ENCODE measurements at regions not wholly inside any gene's neighbourhood (a gene's known extent, or its start where the extent isn't known, plus 50 kb on each side); places are given as distances from the start of the nearest gene placed in this dataset.
"Not testable (repeated sequence)": the region's sequence is repeated elsewhere in the genome, so short reads cannot be mapped to it uniquely, and the experiment has no call there.

DNA sequence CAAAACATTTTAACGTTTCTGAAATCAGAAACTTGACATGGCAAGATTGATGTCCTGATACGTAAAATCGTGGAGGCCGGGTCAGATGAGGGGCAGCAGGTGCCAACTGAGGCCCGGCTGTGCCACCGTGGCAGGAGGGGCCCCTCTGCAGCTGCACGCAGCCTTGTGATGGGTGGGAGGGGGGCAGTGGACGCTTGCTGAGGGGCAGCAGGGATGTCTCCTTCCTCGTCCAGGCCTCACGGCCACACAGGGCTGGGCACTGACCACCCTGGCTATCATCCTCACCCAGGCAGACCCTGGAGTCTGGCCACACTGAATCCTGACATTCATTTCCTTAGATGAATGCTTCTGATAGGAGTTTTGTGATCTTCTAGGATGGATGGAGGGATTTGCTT lies 114.7 kb downstream of the ERMARD start:
- DNase-seq (ENCODE audit: low read depth in 2 of 2) = no peak

DNA sequence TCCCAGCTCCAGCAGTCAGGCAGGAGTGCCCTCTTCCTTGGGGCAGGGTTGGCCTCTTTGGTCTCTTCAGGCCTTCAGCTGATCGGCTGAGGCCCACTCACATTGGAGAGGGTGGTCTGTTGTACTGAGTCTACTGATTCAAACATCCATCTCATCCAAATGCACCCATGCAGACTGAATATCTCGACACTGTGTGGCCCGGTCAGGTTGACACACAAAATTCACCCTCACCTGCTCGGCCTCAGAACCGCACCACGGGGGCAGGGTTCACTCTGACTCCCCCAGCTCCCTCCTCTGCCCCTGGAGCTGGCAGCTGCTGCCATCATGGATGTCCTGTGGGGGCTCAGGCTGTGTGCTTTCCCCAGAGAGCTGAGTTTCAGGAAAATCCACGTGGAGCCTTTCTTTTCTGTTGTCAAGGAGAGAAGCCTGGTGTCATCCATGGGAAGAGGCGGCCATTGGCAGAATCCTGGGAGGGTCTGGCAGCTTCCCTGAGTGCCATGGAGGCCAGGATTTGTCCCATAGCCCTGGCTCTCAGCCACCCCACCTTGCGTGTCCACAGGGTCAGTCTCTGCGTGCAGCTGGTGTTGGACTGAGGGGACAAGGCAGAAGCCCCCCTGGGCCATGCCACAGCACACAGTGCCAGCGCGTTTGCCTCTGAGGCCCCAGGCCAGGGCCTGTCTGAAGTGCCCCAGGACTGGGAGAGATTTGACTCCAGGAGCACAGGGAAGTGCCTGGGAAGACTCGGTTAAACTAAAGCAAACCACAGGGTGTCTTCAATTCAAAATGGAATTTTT lies 114.1 kb downstream of the ERMARD start:
- no peak for DNase-seq (ENCODE audit: low read depth in 2 of 2)

DNA sequence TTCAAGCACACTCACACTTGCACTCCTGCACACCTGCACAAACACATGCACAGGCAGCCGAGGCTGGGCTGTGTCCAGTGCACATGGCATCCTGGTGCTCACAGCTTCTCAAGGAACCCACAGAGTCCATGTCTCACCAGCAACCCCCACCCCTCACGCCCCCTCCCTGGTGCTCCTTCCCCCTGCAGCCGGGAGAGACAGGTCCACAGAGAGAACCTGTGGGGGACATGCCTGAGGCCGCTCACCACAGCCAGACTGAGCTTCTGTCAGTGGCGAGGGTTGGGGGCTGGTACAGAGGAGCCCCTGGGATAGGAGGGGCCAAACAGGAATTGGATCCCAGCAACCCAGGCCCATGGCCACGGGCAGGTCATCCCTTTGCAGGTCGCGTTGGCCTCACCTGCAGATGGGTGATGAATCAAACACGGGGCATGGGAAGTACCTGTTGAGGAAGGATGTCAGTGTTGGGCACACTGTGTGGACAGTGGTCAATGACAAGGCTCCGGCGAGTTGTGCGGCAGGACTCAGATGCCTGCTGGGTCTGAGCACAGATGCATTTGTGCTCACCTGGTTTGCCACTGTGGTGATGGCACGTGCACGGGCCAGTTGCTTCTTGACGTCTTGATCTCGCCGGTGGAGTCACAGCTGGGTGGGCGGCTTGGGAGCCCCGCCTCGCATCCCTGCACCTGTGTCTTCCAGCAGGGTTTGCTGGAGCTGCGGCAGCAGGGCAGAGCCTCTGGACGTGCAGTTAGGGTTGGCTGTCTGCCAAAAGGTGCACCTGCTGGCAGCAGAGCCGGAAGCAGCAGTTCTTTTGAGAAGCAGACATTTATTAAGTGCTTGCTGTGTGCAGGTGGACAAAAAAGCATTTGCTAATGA lies 113.0 kb downstream of the ERMARD start:
- no peak for DNase-seq (ENCODE audit: low read depth in 2 of 2)

DNA sequence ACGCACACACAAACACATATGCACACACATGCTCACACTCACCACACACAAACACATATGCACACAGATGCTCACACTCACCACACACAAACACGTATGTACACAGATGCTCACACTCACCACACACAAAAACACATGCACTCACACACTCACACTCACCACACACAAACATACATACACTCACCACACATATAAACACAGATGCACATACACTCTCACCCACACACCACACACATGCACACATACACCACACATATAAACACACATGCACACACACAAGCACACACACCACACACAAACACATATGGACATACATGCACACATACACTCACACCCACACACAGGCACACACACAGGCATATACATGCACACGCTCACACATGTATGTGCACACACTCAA lies 112.3 kb downstream of the ERMARD start:
- no peak for DNase-seq (ENCODE audit: low read depth in 2 of 2)

DNA sequence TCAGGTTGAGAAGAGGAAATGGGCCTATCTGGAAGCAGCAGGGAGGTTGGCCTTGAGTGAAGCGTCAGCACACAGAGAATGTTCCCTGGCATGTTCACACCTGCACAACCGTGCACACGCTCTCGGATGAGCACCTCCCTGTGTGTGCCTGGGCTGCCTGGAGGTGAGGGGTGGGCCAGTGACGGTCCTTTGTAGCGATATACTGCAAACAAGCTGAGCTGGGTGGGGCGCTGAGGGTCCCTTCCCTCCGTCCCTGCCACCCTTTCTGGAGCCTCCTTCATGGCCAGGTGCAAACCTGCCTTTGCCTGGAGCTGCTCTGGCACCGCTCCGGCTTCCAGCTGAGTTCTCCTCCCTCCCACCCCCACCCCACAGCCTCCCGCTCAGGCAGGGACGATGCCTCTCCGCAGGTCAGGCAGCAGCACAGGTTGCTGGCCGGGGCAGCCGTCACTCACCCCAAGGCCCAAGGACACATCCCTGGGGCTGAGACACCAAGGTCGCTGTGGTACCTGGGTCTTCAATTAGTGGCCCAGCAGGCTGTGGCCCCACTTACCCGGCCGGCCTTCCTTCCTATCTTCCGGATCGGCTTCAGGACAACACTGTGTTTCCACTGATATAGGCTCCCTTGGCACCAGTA lies 111.6 kb downstream of the ERMARD start:
- no peak for DNase-seq (ENCODE audit: low read depth in 2 of 2)

DNA sequence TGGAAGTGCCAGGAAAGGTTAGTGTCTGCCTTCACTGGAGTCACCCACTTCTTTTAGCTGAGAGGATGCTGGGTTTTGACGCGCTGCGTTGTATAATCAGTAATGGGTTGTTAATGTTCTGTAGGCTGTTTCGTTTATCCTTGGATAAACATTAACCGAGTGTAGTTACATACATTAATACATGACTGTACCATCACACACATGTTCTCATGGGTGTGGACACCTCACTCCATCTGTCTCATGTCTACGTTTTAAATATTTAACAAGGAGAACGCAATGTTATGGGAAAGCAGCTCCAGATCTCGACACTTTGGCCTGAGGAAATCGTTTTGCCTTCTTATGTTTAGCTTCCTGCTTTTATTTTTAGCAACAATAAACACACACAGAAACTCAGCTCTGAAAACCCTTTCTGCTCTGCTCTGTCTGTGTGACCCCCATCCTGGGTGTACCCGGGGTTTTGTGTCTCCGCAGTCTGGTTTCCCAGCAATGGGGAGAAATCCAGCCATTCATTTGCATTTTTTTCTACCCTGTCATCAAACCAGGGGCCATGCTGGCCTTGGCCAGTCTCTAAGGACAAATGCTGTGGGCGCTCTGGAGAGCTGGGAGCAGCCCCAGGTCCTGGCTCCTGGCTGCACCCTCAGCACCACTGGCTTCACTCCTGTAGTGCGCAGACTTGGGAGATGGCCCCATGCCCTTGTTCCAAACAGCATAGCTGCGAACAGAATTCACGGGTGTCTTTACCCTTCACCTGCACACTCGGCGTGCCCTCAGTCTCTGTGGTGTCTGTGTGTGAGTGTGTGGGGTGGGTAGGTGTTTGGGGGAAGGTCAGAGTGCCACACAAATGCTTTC lies 110.8 kb downstream of the ERMARD start:
- no peak for DNase-seq (ENCODE audit: low read depth in 2 of 2)

DNA sequence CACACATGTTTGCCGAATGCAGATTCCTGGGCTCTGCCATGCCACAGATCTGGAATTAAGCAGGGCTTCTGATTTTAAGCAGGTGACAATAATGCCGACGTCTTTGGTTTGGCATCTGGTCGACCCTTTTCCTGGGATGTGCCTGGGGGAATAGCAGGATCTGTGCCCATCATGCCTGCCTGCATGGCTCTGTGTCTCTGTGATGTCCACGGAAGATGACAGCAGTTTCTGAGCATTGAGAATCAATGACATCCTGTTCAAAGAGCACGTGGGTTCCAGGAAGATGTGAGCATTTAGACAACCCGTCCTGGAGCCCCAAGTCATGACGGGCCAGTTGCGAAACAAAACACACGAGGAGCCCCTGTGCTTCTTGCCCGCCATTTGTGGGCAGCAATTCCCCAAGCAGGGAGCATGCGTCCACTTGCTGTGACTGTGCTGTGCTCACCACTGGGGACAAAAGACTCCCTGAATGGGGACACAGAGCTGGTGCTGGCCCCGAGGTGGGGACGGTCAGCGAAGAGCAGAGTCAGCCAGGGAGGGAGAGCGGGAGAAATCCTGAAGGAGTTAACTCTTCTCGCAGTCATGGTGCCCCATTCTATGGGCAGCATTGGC lies 110.1 kb downstream of the ERMARD start:
- no peak for DNase-seq (ENCODE audit: low read depth in 2 of 2)

DNA sequence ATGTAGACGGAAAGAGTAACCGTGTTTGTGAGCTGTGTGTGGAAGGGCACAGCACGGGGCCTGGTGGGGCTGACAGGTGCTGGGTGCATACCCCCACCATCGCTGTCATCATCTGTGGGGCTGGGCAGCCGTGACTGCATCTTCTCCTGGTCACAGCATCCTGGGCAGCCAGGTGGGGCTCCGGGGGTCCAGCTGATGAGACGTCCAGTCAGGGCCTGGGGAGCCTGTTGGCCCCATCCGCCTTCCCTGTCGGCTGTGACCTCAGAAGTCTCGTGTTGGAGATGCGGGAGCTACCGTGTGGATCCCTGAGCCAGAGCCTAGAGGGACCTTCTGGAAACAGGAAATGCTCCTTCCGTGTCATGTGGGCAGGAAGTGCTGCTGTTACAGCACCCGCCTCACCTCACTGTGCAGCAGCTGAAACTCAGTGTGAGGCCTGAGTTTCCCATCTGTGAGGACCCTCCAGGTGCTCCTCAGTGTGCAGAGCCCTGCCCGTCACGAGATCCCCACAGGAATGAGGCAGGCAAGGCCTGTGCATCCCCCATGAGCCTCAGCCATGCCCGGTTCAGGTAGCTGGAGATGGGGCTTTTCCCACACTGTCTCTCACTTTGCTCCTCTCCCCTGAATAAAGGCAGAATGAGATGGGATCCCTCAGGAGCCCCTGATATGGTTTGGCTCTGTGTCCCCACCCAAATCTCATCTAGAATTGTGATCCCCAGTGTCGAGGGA lies 108.7 kb downstream of the ERMARD start:
- no peak for DNase-seq (ENCODE audit: low read depth in 2 of 2)

DNA sequence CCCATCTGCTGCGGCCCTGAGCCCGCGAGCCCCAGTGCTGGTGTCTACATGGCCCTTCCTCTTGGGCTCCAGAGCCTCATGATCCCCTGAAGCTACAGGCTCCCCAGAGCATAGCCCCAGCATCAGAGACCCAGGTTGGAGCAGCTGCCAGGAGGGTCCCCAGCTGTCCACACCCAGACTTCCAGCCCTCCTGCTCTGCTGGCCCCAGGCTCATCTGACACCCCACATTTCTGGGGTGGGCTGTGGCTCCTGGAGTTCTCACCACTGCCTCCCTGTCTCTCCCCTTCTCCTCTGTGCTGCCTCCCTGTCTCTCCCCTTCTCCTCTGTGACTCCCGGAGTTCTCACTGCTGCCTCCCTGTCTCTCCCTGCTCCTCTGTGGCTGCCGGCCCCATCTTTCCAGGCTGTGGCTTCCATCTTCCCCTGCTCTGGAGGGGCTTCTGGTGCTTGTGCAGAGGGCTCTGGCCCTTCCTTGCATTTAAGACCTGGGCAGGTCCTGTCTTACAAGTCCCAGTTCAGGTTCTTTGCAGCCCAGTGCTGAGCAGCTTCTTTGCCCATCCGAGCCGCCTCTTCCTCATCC lies 108.1 kb downstream of the ERMARD start:
- DNase-seq (ENCODE audit: low read depth in 2 of 2) = no peak

DNA sequence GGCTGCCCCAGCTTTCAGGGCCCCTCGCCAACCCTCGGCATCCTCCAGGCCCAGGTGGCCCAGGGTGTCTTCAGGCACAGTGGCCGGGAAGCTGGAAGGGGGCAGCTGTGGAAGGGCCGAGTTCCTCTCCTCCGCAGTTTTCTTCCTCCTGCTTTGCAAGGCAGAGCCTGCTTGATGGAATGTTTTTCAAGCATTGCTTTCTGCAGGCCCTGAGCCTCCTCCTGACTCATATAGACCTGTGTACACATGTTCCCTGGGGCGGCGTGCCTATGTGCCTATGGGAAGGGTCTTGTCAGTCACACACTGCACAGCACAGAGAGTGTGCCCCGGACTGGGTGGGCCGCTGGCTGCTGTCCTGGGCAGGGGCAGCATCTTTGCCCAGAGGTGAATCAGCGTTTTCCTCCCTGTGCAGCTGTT lies 107.5 kb downstream of the ERMARD start:
- DNase-seq (ENCODE audit: low read depth in 2 of 2) = no peak

DNA sequence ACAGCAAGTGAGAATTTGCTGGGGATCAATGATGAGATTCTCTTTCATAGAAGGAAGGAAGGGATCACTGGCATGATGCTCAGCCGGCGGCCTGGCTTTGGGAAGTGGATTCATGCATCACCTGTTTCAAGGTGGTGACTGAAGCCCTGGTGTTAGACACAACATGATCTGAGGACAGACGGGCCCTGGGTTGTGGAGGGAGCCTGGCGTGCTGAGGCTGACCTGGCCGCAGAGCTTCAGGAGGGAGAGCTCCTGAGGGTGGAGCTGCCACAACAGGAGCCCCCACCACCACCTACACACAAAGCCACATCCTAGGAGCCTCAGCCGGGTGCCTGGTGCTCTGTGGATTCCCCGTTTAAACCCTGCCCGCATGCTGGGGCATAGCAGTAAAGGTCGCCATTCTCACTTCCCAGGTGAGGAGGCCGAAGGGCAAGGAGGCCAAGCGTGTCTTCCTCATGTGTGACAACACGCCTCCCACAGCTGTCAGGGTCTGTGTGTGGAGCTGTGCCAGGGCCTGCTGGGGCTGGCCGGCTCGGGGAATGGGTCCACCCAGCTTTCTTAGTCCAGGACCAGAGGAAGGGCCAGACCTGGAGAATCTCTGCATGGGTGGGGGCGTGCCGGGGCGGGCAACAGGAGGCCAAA lies 107.0 kb downstream of the ERMARD start:
- DNase-seq (ENCODE audit: low read depth in 2 of 2) = no peak

DNA sequence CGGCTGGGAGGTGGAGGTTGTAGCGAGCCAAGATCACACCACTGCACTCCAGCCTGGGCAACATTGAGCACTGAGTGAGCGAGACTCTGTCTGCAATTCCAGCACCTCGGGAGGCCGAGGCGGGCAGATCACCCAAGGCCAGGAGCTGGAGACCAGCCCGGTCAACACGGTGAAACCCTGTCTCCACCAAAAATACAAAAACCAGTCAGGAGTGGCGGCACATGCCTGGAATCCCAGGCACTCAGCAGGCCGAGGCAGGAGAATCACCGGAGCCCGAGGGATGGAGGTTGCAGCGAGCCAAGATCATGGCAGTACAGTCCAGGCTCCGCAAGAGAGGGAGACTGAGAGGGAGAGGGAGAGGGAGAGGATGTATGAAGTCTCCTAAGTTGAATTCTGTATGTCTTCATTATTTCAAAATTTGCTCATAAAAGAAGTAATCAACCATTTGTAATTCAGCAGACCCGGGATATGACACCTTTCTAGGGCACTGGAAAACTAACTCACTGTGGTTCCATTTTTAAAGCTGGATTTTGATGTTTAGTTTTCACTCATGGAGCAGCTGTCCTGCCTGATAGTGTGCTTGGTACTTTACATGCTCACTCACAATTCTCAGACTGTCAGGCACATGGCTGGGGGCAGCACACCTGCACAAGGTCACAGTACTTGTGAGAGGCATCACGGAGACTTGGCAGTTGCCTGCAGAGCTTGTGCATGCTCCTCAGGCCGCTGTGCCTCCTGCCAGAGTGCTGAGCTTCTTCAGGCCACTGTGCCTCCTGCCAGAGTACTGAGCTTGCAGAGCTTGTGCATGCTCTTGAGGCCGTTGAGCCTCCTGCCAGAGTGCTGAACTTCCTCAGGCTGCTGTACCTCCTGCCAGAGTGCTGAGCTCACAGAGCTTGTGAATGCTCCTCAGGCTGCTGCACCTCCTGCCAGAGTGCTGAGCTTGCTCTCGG lies 106.2 kb downstream of the ERMARD start:
- no peak for DNase-seq (ENCODE audit: low read depth in 2 of 2)

DNA sequence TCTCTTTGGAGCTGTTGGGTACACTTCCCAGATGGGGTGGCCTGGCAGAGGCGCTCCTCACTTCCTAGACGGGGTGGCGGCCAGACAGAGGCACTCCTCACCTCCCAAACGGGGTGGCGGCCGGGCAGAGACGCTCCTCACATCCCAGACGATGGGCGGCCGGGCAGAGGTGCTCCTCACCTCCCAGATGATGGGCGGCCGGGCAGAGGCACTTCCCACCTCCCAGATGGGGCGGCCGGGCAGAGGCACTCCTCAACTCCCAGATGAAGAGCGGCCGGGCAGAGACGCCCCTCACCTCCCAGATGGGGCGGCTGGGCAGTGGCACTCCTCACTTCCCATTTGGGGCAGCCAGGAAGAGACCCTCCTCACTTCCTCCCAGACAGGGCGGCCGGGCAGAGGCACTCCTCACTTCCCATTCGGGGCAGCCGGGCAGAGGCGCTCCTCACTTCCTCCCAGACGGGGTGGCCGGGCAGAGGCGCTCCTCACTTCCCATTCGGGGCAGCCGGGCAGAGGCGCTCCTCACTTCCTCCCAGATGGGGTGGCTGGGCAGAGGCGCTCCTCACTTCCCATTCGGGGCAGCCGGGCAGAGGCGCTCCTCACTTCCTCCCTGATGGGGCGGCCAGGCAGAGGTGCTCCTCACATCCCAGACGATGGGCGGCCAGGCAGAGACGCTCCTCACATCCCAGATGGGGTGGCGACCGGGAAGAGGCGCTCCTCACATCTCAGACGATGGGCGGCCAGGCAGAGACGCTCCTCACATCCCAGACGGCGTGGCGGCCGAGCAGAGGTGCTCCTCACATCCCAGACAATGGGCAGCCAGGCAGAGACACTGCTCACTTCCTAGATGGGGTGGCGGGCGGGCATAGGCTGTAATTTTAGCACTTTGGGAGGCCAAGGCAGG lies 105.3 kb downstream of the ERMARD start:
- DNase-seq (ENCODE audit: low read depth in 2 of 2) = not testable (repeated sequence)

DNA sequence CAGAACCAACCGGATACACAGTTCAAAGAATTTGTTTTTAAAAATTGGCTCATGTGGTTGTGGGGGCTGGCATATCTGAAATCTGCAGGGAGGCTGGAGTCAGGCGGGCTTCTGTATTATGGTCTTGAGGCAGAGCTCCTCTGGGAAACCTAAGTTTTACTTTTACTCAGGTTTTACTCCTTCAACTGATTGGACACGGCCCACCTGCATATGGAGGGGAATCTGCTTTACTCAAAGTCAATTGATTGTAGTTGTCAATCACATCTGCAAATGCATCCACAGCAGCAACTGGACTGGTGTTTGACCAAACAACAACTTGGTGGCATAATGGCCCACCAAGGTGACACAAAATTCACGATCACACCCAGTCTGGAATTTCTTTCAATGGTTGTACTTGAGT lies 103.4 kb downstream of the ERMARD start:
- DNase-seq (ENCODE audit: low read depth in 2 of 2) = no peak

DNA sequence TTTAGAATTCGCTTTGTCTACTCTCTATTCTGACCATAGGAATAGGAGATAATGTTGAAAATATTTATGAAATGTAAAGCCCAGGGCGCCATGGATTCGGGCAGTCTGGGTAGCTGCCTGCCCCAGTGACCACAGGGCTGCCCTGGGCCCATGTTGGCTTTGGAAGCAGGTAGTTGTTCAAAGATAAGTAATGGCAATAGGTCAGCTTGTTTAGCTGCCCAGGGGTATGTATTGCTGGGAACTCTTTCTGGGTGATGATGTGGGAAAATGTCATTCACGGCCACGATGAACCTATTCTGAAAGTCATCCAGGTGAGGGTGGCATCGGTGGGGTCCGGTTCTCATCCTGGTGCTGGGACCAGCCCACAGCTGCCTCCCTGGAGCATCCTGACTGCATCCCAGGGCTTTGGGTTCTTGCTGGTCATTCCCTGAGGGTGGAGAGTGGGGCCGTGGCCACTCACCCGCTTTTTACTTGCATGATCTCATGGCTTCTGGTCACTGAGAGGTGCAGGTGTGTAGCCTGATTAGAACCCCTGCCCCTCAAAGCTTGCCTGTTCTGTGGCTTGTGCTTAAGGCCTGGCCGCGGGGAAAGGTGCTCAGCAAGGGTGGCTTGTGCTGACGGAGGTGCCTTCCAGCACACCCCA lies 102.8 kb downstream of the ERMARD start:
- DNase-seq (ENCODE audit: low read depth in 2 of 2) = no peak

DNA sequence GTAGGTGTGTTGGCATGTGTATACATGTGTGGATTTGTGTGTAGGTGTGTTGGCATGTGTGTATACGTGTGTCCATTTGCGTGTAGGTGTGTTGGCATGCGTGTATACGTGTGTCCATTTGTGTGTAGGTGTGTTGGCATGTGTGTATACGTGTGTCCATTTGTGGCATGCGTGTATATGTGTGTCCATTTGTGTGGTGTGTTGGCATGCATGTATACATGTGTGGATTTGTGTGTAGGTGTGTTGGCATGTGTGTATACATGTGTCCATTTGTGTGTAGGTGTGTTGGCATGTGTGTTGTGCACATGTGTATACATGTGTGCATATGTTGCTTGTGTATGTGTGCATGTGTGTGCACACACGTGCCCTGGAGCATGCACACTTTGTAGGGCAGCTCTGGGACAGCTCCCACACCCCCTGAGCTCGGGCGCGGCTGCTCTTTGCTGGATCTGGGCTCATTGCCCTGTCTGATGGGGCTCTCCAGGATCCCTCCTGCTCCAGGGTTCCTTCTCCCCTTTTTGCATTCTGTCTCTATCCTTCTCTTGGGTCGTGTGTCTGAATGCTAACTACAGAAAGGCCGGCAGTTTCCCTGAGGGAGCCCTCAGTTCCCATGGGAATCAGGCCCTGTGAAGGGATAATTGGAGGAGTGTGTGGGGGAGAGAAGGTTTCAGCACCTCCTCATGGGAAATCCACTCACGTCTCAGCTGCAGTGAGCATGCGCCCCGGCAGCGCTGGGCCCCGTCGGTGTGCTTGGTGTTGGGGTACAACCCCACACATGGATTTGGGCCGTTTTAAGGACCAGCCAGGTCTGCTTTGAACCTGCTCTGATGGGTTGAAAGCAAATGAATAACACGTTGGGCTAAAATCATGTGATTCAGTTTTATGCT lies 102.0 kb downstream of the ERMARD start:
- DNase-seq (ENCODE audit: low read depth in 2 of 2) = no peak

Data from stimulated activated CD8-positive, alpha-beta memory T cell treated with anti-CD3 and anti-CD28 coated beads, Interleukin-2, amount 100 ng/mL, for 48 hours (primary cell).